Activated T-cell treated with anti-CD3 and anti-CD28 coated beads, Interleukin-2, amount 50 U/mL, for 72 hours (primary cell): ENCODE measurements at regions not wholly inside any gene's neighbourhood (a gene's known extent, or its start where the extent isn't known, plus 50 kb on each side); places are given as distances from the start of the nearest gene placed in this dataset.
A peak's percentile ranks its signal among the peaks of the same experiment; 100 is the strongest.

Experiments used
- ATAC-seq, 2 donors: fragments of 150-1000 bp; cut with Tn5 transposase; replicated peaks in 1 of 2; 2 replicates each; pipeline ENCODE4 v1.10.0; 2021; ENCODE audit warnings: moderate library complexity in 2 of 2, mild to moderate bottlenecking in 1 of 2
- DNase-seq, 2 donors: peaks; one replicate each; pipeline ENCODE4 v3.0.0; 2021 to 2022; ENCODE audit warnings: mixed read lengths in 1 of 2
- H3K27ac Mint-ChIP-seq: one replicate; pipeline ENCODE4 v1.8.0; 2022; ENCODE audit warnings: mild to moderate bottlenecking, moderate library complexity, mixed read lengths
- H3K27me3 Mint-ChIP-seq: one replicate; pipeline ENCODE4 v1.8.0; 2022; ENCODE audit warnings: low read depth, mixed read lengths
- H3K36me3 Mint-ChIP-seq, 2 donors: one replicate each; pipeline ENCODE4 v1.8.0; 2022; ENCODE audit warnings: mixed read lengths in 2 of 2, mild to moderate bottlenecking in 1 of 2; ENCODE audit not compliant: insufficient read depth in 2 of 2
- H3K4me1 Mint-ChIP-seq: one replicate; pipeline ENCODE4 v1.8.0; 2022; ENCODE audit warnings: low read depth, mixed read lengths
- H3K4me3 Mint-ChIP-seq, 2 donors: one replicate each; pipeline ENCODE4 v1.8.0; 2022; ENCODE audit warnings: mild to moderate bottlenecking in 2 of 2, mixed read lengths in 2 of 2, moderate library complexity in 2 of 2
- H3K9me3 Mint-ChIP-seq, 2 donors: one replicate each; pipeline ENCODE4 v1.8.0; 2022; ENCODE audit warnings: mixed read lengths in 2 of 2

DNA sequence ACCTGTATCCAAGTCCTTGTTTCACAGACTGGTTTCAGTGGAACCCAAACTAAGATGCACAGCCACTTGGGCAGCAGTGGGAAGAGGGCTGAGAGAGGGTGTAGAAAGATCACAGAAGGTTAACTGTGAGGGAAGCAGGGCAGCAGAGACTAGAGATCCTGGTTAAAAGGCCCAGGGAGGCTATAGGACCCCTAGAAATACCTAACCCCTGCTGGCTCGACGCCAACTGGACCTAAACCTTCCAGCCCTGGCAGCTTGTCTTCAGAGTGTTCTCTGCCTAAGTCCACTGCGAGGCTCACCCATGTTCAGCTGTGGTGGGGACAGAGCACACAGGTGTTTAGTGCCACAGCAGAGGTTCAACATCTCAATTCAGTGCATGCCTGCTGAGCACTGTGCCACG is 96.5 kb downstream of the ZNF621 start:
- H3K4me1 Mint-ChIP-seq, result no peaks in the 10 kb centered on the region
- ATAC-seq (no peak), DNase-seq (no peak)
- no peaks in the 10 kb centered on the region for H3K9me3 Mint-ChIP-seq
- no peak overlapping the region for H3K27ac Mint-ChIP-seq
- H3K36me3 Mint-ChIP-seq, result no peaks in the 10 kb centered on the region
- peaks cover 43% of the 10 kb centered on the region for H3K27me3 Mint-ChIP-seq
- H3K4me3 Mint-ChIP-seq, result no peak overlapping the region

DNA sequence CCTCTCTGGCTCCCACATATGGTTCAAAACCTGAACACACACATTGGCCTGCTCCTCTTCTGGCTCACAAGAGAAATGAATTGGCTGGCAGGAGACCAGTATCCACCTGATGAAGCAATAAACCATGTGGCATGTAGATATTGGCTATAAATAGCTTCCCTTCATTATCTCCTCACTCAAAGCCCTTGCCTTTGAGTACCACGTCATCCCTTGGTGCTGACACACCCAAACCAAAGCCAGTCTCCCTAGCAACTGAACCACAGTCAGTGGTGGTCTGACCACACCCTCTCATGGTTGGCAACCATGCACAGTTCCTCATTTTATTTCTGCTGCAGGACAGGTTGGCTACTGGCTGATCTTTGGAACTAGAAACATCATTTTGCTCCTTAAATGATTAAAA is 98.8 kb downstream of the ZNF621 start:
- Mint-ChIP-seq H3K27ac (no peak overlapping the region), H3K9me3 (peaks cover 1% of the 10 kb centered on the region in 2 donors), H3K4me3 (no peak overlapping the region), H3K27me3 (peaks cover 29% of the 10 kb centered on the region), H3K4me1 (no peaks in the 10 kb centered on the region), H3K36me3 (peaks cover 1 to 3% of the 10 kb centered on the region in 2 donors)
- DNase-seq (peak; percentile 23 to 34), ATAC-seq (peak; percentile 76)

DNA sequence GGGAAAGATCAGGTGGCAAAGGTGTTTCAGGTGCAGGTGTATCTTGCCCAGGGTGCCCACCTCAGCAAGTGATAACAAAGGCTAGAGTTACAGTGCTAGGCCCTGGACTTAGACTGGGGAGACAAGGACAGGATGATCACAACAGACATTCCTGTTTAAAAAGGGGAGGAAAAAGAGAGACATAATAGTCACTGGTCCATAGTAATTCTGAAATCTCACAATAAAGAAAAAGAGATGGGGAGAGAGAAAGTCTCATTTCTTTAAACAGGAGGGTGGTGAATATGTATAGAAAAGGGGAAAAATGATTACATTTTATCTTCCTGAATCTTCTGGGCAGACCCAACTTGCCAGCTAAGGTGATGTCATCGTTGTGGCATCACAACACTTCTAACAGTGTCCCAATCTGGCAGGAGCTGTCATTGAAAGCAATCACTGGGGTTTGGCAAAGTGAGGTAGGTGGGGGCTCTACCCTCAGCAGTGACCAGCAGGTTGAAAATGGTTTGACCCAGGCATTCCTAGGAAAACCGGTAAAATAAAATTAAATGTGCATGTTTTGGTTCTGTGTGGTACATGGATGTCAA is 99.5 kb downstream of the ZNF621 start:
- H3K9me3 Mint-ChIP-seq, result peaks cover 4% of the 10 kb centered on the region in 2 donors
- H3K27ac Mint-ChIP-seq, result no peak overlapping the region
- ATAC-seq, result no peak
- peaks cover 5 to 6% of the 10 kb centered on the region in 2 donors for H3K36me3 Mint-ChIP-seq
- no peak for DNase-seq
- H3K27me3 Mint-ChIP-seq, result peaks cover 29% of the 10 kb centered on the region
- no peaks in the 10 kb centered on the region for H3K4me1 Mint-ChIP-seq
- no peak overlapping the region for H3K4me3 Mint-ChIP-seq

DNA sequence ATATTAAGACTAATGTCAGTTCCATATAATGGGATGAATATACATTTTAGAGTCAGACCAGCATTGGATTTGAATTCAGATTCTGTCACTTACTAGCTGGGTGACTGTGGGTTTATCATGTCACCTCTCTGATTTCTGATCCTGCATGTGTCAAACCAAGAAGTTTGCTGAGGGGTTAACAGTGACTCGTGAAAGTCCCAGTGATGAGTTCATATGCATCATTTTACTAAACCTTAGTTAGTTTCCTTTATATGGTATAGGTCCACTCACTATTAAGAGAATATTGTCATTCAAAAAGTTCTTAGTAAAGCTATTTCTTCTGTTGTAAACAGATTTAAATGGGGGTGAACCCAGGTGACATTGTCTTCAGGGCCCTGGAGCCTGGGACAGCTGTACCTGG is 102.3 kb downstream of the ZNF621 start:
- peaks cover 21% of the 10 kb centered on the region for H3K27me3 Mint-ChIP-seq
- no peaks in the 10 kb centered on the region for H3K4me1 Mint-ChIP-seq
- no peak overlapping the region for H3K27ac Mint-ChIP-seq
- H3K4me3 Mint-ChIP-seq, result no peak overlapping the region
- H3K9me3 Mint-ChIP-seq, result peaks cover 6 to 8% of the 10 kb centered on the region in 2 donors
- no peak for DNase-seq
- peaks cover 6 to 10% of the 10 kb centered on the region in 2 donors for H3K36me3 Mint-ChIP-seq
- ATAC-seq, result peak; percentile 46 to 75

DNA sequence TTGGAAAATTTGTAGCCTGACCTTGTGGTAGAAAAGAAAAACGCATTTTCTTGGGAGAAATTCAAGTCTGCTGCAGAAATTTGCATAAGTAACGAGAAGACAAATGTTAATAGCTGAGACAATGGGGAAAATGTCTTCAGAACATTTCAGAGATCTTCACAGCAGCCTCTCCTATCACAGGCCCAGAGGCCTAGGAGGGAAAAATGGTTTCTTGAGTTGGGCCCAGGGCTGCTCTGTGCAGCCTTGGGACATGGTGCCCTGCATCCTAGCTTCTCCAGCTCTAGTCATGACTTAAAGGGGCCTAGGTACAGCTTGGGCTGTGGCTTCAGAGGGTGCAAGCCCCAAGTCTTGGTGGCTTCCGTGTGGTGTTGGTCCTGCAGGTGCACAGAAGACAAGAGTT is 104.2 kb downstream of the ZNF621 start:
- peaks cover 21% of the 10 kb centered on the region for H3K27me3 Mint-ChIP-seq
- no peak overlapping the region for H3K4me3 Mint-ChIP-seq
- peaks cover 7 to 11% of the 10 kb centered on the region in 2 donors for H3K36me3 Mint-ChIP-seq
- no peak overlapping the region for H3K27ac Mint-ChIP-seq
- DNase-seq, result no peak
- no peaks in the 10 kb centered on the region for H3K4me1 Mint-ChIP-seq
- ATAC-seq, result no peak
- H3K9me3 Mint-ChIP-seq, result peaks cover 10% of the 10 kb centered on the region in 2 donors

DNA sequence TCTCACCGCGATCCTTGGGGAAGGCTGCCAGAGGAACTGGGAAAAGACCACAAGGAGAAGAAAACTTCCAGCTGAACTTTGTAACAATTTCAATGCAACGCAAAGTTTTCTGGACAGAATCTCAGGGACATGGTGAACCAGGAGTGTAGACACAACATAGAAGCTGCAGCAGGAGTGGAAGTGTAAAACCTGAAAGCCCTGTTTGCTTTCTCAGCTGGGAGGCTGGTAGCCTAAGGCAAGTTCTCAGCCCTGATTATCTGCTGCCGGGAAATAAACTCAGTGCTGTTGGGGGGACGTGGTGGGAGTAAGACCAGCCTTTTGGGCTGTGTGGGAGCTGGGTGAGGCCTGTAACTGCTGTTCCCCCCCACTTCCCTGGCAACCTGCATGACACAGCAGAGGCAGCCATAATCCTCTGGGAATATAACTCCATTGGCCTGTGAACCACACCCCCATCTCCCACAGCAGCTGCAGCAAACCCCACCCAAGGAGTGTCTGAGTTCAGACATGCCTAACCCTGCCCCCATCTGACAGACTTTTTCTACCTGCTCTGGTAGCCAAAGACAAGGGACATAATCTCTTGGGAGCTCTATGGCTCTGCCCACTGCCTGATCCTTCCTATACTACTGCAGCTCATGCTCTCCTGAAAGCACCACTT is 106.7 kb downstream of the ZNF621 start:
- no peaks in the 10 kb centered on the region for H3K4me1 Mint-ChIP-seq
- no peak overlapping the region for H3K4me3 Mint-ChIP-seq
- ATAC-seq, result no peak
- peaks cover 11% of the 10 kb centered on the region for H3K27me3 Mint-ChIP-seq
- H3K9me3 Mint-ChIP-seq, result peaks cover 12 to 21% of the 10 kb centered on the region in 2 donors
- no peak overlapping the region for H3K27ac Mint-ChIP-seq
- DNase-seq, result no peak
- H3K36me3 Mint-ChIP-seq, result peaks cover 7 to 11% of the 10 kb centered on the region in 2 donors

DNA sequence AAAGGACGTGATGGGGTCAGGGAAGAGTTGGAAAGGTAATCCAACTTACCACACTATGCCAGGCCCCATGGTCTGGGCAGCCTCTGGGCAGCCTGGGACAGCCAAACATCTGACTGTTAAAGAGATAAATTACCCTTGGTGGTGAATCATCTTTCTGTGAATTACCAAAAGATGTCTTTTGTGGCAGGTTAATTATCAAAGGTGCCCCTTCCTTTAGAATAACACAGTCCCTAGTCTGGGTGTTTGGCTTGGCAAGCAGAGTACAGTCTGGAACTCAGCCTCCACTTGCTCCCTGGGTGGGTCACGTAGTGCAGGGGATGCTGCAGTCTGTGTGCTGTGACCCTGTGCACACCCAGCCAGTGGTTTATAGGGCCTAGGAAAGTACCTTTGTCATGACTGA is 113.1 kb downstream of the ZNF621 start:
- ATAC-seq, result no peak
- H3K27me3 Mint-ChIP-seq, result no peaks in the 10 kb centered on the region
- peaks cover 1 to 11% of the 10 kb centered on the region in 2 donors for H3K9me3 Mint-ChIP-seq
- no peak overlapping the region for H3K4me3 Mint-ChIP-seq
- DNase-seq, result no peak
- H3K27ac Mint-ChIP-seq, result no peak overlapping the region
- no peaks in the 10 kb centered on the region for H3K4me1 Mint-ChIP-seq
- no peaks in the 10 kb centered on the region for H3K36me3 Mint-ChIP-seq

DNA sequence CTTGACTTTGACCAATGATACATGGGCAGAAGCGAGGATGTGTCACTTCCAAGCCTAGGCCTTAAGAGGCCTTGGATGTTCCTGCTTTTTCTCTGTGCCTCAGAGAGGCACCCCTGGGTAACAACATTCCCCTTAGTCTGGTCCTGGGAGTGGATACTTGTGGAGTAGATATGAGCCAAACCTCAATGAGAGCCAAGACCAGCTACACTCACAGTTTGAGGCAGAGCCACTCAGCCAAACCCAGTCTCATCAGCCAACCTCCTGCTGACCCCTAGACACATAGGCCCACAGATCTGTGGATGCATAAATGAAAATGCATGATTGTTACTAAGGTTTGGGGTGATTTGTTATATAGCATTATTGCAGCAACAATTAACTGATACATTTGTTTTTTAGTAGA is 114.2 kb downstream of the ZNF621 start:
- DNase-seq, result no peak
- no peaks in the 10 kb centered on the region for H3K4me1 Mint-ChIP-seq
- no peaks in the 10 kb centered on the region for H3K36me3 Mint-ChIP-seq
- ATAC-seq, result no peak
- H3K9me3 Mint-ChIP-seq, result peaks cover 1 to 11% of the 10 kb centered on the region in 2 donors
- H3K27me3 Mint-ChIP-seq, result peaks cover 2% of the 10 kb centered on the region
- no peak overlapping the region for H3K4me3 Mint-ChIP-seq
- H3K27ac Mint-ChIP-seq, result no peak overlapping the region

DNA sequence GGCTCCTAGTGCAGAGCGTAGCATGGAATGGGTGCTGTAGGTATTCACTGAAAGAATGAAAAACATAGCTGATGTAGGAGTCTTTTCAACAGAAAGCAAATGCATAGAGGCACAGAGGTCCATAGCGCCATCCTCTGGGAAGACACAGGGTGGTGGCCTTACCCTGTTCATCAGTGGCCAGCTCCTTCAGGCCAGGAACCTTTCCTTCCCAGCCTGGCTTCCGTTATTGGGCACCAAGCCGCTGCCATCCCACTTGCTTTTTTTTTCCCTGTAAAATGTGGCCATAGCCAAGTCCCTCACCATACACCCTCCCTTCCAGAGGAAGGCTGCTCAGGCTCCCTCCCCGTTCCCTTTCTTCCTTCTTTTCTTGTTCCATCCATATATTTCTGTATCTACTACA is 118.1 kb downstream of the ZNF621 start:
- DNase-seq (no peak), ATAC-seq (no peak)
- no peaks in the 10 kb centered on the region for H3K4me1 Mint-ChIP-seq
- H3K27me3 Mint-ChIP-seq, result peaks cover 14% of the 10 kb centered on the region
- H3K36me3 Mint-ChIP-seq, result peaks cover 0 to 2% of the 10 kb centered on the region in 2 donors
- no peak overlapping the region for H3K27ac Mint-ChIP-seq
- H3K4me3 Mint-ChIP-seq, result no peak overlapping the region
- peaks cover 2 to 3% of the 10 kb centered on the region in 2 donors for H3K9me3 Mint-ChIP-seq

DNA sequence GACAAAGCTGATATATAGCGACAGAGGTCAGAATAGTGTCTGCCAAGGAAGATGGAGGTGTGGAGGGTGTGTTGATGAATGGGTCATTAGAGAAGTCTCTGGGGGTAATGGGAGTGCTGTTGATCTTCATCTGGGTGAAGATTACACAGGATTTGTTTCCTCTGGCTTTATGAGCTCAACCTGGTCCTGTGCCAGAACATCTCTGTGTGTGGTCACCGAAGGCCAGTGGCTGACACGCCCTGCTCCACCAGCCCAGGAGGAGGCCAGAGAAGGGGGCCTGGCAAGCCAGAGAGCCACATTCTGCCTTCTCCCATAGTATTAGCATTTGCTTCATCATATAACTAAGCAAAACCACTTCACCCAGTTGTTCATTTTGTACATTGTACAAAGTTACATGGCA is 121.1 kb downstream of the ZNF621 start:
- Mint-ChIP-seq H3K27ac (no peak overlapping the region), H3K27me3 (peaks cover 18% of the 10 kb centered on the region), H3K36me3 (peaks cover 0 to 2% of the 10 kb centered on the region in 2 donors), H3K9me3 (peaks cover 2 to 3% of the 10 kb centered on the region in 2 donors), H3K4me1 (no peaks in the 10 kb centered on the region), H3K4me3 (no peak overlapping the region)
- DNase-seq, result no peak
- no peak for ATAC-seq

DNA sequence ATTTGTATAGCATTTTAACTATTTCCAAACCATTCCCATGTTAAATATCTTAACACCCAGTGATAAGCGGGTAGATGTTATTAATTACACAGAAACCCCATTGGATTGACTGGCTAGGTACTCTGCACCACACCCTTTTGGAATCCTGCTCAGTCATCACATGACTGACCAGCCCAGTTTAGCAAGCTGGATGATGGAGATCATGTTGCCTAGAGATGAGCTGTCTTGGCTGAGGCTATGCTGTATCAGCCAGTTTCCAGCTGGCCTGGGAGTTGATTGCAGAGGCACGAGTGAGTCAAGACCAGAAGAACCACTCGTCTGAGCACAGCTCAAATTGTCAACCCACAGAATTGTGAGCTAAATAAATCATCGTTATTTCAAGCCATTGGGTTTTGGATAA is 124.6 kb downstream of the ZNF621 start:
- Mint-ChIP-seq H3K9me3 (peaks cover under 1% of the 10 kb centered on the region in 2 donors), H3K4me3 (no peak overlapping the region), H3K27ac (no peak overlapping the region), H3K4me1 (no peaks in the 10 kb centered on the region), H3K36me3 (peaks cover 0 to under 1% of the 10 kb centered on the region in 2 donors), H3K27me3 (peaks cover 12% of the 10 kb centered on the region)
- no peak for ATAC-seq
- no peak for DNase-seq

DNA sequence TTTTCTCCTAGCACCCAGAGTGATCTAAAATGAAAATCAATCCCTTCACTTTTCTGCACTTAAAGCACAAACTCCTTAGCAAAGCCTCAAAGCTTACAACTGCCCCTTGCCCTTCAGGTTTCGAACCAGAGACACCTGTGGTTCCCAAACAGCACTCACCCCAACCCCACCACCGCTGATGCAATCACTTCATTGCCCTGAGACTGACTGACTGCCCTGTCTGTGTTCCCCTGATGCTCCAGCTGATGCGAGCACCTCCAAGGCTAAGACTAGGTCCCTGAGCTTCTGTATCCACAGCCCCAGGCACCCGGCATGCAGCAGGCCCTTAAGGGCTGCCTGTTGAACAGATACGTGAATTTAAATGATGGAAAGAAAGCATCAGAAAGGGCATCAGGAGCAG is 127.3 kb downstream of the ZNF621 start:
- ATAC-seq (no peak), DNase-seq (no peak)
- Mint-ChIP-seq H3K27me3 (peaks cover 6% of the 10 kb centered on the region), H3K27ac (no peak overlapping the region), H3K4me3 (no peak overlapping the region), H3K4me1 (no peaks in the 10 kb centered on the region), H3K9me3 (no peaks in the 10 kb centered on the region), H3K36me3 (no peaks in the 10 kb centered on the region)

DNA sequence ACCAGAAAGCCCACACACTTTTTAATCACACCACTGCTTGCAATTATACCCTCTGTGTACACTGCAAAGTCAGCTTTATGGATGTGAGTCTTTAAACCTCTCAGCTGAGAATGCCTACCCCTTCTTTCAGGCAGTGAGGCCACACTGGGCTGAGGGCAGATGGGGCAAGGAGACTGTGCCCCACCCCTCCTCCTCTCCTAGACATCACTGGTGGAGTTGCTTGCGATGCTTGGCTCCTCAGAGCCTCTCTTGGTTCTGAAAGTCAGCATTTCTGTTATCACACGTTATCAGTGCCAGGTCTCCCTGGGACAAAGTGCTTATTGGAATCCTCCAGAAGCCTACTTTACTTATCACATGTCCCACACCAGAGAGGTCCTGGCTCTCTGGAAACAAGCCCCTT is 128.2 kb downstream of the ZNF621 start:
- Mint-ChIP-seq H3K36me3 (no peaks in the 10 kb centered on the region), H3K4me3 (no peak overlapping the region)
- ATAC-seq, result no peak

DNA sequence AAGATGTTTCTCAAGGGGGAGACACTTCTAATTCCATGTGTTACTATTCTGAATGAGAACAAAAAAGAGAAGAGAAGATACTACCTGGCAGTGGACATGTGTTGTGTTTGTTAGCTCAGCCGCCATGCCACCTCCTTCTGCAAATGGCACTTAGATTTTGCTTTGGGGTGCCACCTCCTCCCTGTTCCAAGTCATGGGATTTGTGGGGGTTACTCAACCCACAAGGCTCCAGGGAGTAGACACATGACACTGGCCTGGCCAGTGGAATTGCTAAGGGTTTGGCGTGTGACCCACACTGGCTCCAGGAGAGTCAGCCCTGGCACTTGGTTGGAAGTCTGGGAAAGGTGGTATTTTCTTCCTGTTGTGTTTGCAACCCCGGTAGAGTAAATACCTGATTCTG is 129.1 kb downstream of the ZNF621 start:
- Mint-ChIP-seq H3K27me3 (peaks cover 16% of the 10 kb centered on the region), H3K36me3 (no peaks in the 10 kb centered on the region), H3K4me1 (no peaks in the 10 kb centered on the region), H3K4me3 (no peak overlapping the region), H3K27ac (no peak overlapping the region), H3K9me3 (peaks cover 0 to 2% of the 10 kb centered on the region in 2 donors)
- ATAC-seq, result no peak
- no peak for DNase-seq

More for the DNA sequence above, 128.2 kb downstream of the ZNF621 start:
- Mint-ChIP-seq H3K27ac (no peak overlapping the region), H3K9me3 (peaks cover 0 to 2% of the 10 kb centered on the region in 2 donors), H3K4me1 (no peaks in the 10 kb centered on the region), H3K27me3 (peaks cover 8% of the 10 kb centered on the region)
- DNase-seq, result no peak
